Karpas-422 (cell line): ENCODE measurements at regions not wholly inside any gene's neighbourhood (a gene's known extent, or its start where the extent isn't known, plus 50 kb on each side); places are given as distances from the start of the nearest gene placed in this dataset.

ENCODE experiments used
- DNase-seq: peaks from one replicate; pipeline ENCODE4 v3.0.0-alpha.2; 2015
- H2AFZ ChIP-seq: fragments of 200-600 bp; sonication (generic); 2 replicates; pipeline ENCODE4 v1.6.1; 2014; ENCODE audit warnings: antibody characterized with exemption, low read length, mixed read lengths
- H3K27ac ChIP-seq: fragments of 200-600 bp; sonication (generic); 2 replicates; pipeline ENCODE4 v1.5.1; 2014; ENCODE audit warnings: mild to moderate bottlenecking, low read length, moderate library complexity
- H3K27me3 ChIP-seq: fragments of 200-600 bp; sonication (generic); 2 replicates; pipeline ENCODE4 v1.6.1; 2014; ENCODE audit warnings: low read length, mixed read lengths
- H3K36me3 ChIP-seq: fragments of 200-600 bp; sonication (generic); 2 replicates; pipeline ENCODE4 v1.6.1; 2014; ENCODE audit warnings: low read length, mixed read lengths; ENCODE audit not compliant: insufficient read depth
- H3K4me1 ChIP-seq: fragments of 200-600 bp; sonication (generic); 2 replicates; pipeline ENCODE4 v1.6.1; 2014; ENCODE audit warnings: mild to moderate bottlenecking, low read length, mixed read lengths
- H3K4me2 ChIP-seq: fragments of 200-600 bp; sonication (generic); 2 replicates; pipeline ENCODE4 v1.6.1; 2014; ENCODE audit warnings: low read length, low read depth, mild to moderate bottlenecking; ENCODE audit not compliant: poor library complexity, severe bottlenecking
- H3K4me3 ChIP-seq: fragments of 200-600 bp; sonication (generic); 2 replicates; pipeline ENCODE4 v1.5.1; 2014; ENCODE audit warnings: mild to moderate bottlenecking, antibody characterized with exemption, low read length, mixed read lengths
- H3K79me2 ChIP-seq: fragments of 200-600 bp; sonication (generic); 2 replicates; pipeline ENCODE4 v1.6.1; 2014; ENCODE audit warnings: mild to moderate bottlenecking, low read length, mixed read lengths
- H3K9ac ChIP-seq: fragments of 200-600 bp; sonication (generic); 2 replicates; pipeline ENCODE4 v1.6.0; 2014; ENCODE audit warnings: low read length
- H3K9me2 ChIP-seq: fragments of 200-600 bp; sonication (generic), shearing (Covaris generic); replicated peaks from 2 replicates; pipeline ENCODE4 v1.6.0; 2014; ENCODE audit warnings: mild to moderate bottlenecking, low read length, moderate library complexity; ENCODE audit not compliant: insufficient read depth
- H3K9me3 ChIP-seq: fragments of 300-700, 200-600 bp; sonication (generic); 2 replicates; pipeline ENCODE4 v1.6.1; 2014; ENCODE audit warnings: low read length, mixed read lengths
- H4K20me1 ChIP-seq: fragments of 200-600 bp; sonication (generic); 2 replicates; pipeline ENCODE4 v1.6.1; 2014; ENCODE audit warnings: mild to moderate bottlenecking, antibody characterized with exemption, low read length, low read depth; ENCODE audit not compliant: insufficient read depth

- Histone ChIP-seq H3K9me2 (no peaks in the 10 kb centered on the region), H3K79me2 (no peaks in the 10 kb centered on the region), H3K9me3 (no peaks in the 10 kb centered on the region)
Measured at GRCh38 chr6:98215531-98215930, 618.8 kb upstream of the POU3F2 start.

GRCh38 chr6:98230250-98230649, 604.1 kb upstream of the POU3F2 start:
- no peak overlapping the region for H3K9ac ChIP-seq
- H3K4me1 ChIP-seq: no peaks in the 10 kb centered on the region
- no peaks in the 10 kb centered on the region for H3K9me2 ChIP-seq
- H3K4me2 ChIP-seq: no peak overlapping the region
- no peaks in the 10 kb centered on the region for H3K36me3 ChIP-seq
- no peaks in the 10 kb centered on the region for H3K27me3 ChIP-seq
- H3K79me2 ChIP-seq: no peaks in the 10 kb centered on the region
- no peak overlapping the region for H3K4me3 ChIP-seq
- no peak overlapping the region for H2AFZ ChIP-seq
- H3K9me3 ChIP-seq: no peaks in the 10 kb centered on the region
- H3K27ac ChIP-seq: no peak overlapping the region
- no peak for DNase-seq
- no peaks in the 10 kb centered on the region for H4K20me1 ChIP-seq

More at GRCh38 chr6:98215531-98215930, 618.8 kb upstream of the POU3F2 start:
- no peaks in the 10 kb centered on the region for H3K27me3 ChIP-seq
- no peak overlapping the region for H3K4me2 ChIP-seq
- no peak overlapping the region for H2AFZ ChIP-seq
- no peak overlapping the region for H3K4me3 ChIP-seq
- H3K36me3 ChIP-seq: no peaks in the 10 kb centered on the region
- H3K9ac ChIP-seq: no peak overlapping the region
- no peak for DNase-seq
- H3K4me1 ChIP-seq: no peaks in the 10 kb centered on the region
- H3K27ac ChIP-seq: no peak overlapping the region
- H4K20me1 ChIP-seq: no peaks in the 10 kb centered on the region

- no peaks in the 10 kb centered on the region for H3K79me2 ChIP-seq
- no peak overlapping the region for H2AFZ ChIP-seq
- no peak for DNase-seq
- H3K4me3 ChIP-seq: no peak overlapping the region
- no peaks in the 10 kb centered on the region for H3K9me3 ChIP-seq
- H3K36me3 ChIP-seq: no peaks in the 10 kb centered on the region
- no peaks in the 10 kb centered on the region for H3K9me2 ChIP-seq
- H3K4me2 ChIP-seq: no peak overlapping the region
- no peaks in the 10 kb centered on the region for H3K4me1 ChIP-seq
- no peaks in the 10 kb centered on the region for H4K20me1 ChIP-seq
- no peak overlapping the region for H3K27ac ChIP-seq
- H3K9ac ChIP-seq: no peak overlapping the region
- no peaks in the 10 kb centered on the region for H3K27me3 ChIP-seq
Measured at GRCh38 chr6:98239057-98239456, 595.3 kb upstream of the POU3F2 start.

GRCh38 chr6:98241630-98242029, 592.7 kb upstream of the POU3F2 start:
- no peaks in the 10 kb centered on the region for H3K9me2 ChIP-seq
- no peaks in the 10 kb centered on the region for H3K4me1 ChIP-seq
- no peaks in the 10 kb centered on the region for H3K79me2 ChIP-seq
- DNase-seq: no peak
- H4K20me1 ChIP-seq: no peaks in the 10 kb centered on the region
- H3K9ac ChIP-seq: no peak overlapping the region
- no peaks in the 10 kb centered on the region for H3K36me3 ChIP-seq
- H3K9me3 ChIP-seq: no peaks in the 10 kb centered on the region
- no peaks in the 10 kb centered on the region for H3K27me3 ChIP-seq
- no peak overlapping the region for H3K4me3 ChIP-seq
- no peak overlapping the region for H3K27ac ChIP-seq
- no peak overlapping the region for H3K4me2 ChIP-seq
- no peak overlapping the region for H2AFZ ChIP-seq

- H3K9me3 ChIP-seq: no peaks in the 10 kb centered on the region
- no peaks in the 10 kb centered on the region for H4K20me1 ChIP-seq
- no peaks in the 10 kb centered on the region for H3K27me3 ChIP-seq
- H3K27ac ChIP-seq: no peak overlapping the region
- H3K4me2 ChIP-seq: no peak overlapping the region
- H3K9me2 ChIP-seq: no peaks in the 10 kb centered on the region
- DNase-seq: no peak
- H3K4me3 ChIP-seq: no peak overlapping the region
- no peak overlapping the region for H3K9ac ChIP-seq
- no peaks in the 10 kb centered on the region for H3K36me3 ChIP-seq
- H3K4me1 ChIP-seq: no peaks in the 10 kb centered on the region
- H2AFZ ChIP-seq: no peak overlapping the region
- H3K79me2 ChIP-seq: no peaks in the 10 kb centered on the region
Measured at GRCh38 chr6:98254624-98255023, 579.8 kb upstream of the POU3F2 start.

- Histone ChIP-seq H2AFZ (no peak overlapping the region), H3K9me2 (no peaks in the 10 kb centered on the region), H3K4me1 (no peaks in the 10 kb centered on the region), H3K27ac (no peak overlapping the region), H3K27me3 (no peaks in the 10 kb centered on the region), H3K9ac (no peak overlapping the region), H3K79me2 (no peaks in the 10 kb centered on the region), H4K20me1 (no peaks in the 10 kb centered on the region), H3K4me2 (no peak overlapping the region), H3K4me3 (no peak overlapping the region), H3K36me3 (no peaks in the 10 kb centered on the region), H3K9me3 (no peaks in the 10 kb centered on the region)
- DNase-seq: no peak
Measured at GRCh38 chr6:98260382-98260781, 574.0 kb upstream of the POU3F2 start.

DNA sequence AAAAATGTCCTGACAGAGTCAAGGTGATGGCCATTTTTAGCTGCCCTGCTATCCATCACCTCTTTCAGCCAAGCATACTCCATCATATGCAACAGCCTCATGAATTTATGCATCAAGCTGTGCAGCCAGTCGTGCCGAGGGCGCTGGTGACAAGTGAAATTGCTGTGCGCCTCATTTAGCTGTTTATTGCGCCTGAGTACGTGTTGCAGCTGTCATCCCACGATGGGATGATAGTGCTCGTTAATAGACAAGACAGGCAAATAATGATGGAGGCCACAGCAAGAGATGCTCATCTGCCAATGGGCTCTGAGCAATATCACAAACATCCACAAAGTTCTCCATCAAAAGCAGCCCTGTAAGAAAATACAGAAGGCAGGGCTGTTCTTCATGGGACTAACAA, 562.3 kb upstream of the POU3F2 start:
- H3K9ac ChIP-seq: no peak overlapping the region
- no peaks in the 10 kb centered on the region for H3K9me2 ChIP-seq
- H2AFZ ChIP-seq: no peak overlapping the region
- H3K9me3 ChIP-seq: no peaks in the 10 kb centered on the region
- H3K36me3 ChIP-seq: no peaks in the 10 kb centered on the region
- no peak overlapping the region for H3K4me2 ChIP-seq
- no peaks in the 10 kb centered on the region for H4K20me1 ChIP-seq
- no peaks in the 10 kb centered on the region for H3K4me1 ChIP-seq
- H3K4me3 ChIP-seq: no peak overlapping the region
- DNase-seq: no peak
- H3K79me2 ChIP-seq: no peaks in the 10 kb centered on the region
- no peaks in the 10 kb centered on the region for H3K27me3 ChIP-seq
- no peak overlapping the region for H3K27ac ChIP-seq

- H3K36me3 ChIP-seq: no peaks in the 10 kb centered on the region
- DNase-seq: no peak
- no peak overlapping the region for H3K9ac ChIP-seq
- no peaks in the 10 kb centered on the region for H3K27me3 ChIP-seq
- no peak overlapping the region for H3K4me2 ChIP-seq
- no peaks in the 10 kb centered on the region for H3K9me2 ChIP-seq
- H3K79me2 ChIP-seq: no peaks in the 10 kb centered on the region
- no peaks in the 10 kb centered on the region for H4K20me1 ChIP-seq
- no peaks in the 10 kb centered on the region for H3K9me3 ChIP-seq
- no peaks in the 10 kb centered on the region for H3K4me1 ChIP-seq
- H2AFZ ChIP-seq: no peak overlapping the region
- H3K27ac ChIP-seq: no peak overlapping the region
- H3K4me3 ChIP-seq: no peak overlapping the region
Measured at GRCh38 chr6:98274691-98275090, 559.7 kb upstream of the POU3F2 start.

DNA sequence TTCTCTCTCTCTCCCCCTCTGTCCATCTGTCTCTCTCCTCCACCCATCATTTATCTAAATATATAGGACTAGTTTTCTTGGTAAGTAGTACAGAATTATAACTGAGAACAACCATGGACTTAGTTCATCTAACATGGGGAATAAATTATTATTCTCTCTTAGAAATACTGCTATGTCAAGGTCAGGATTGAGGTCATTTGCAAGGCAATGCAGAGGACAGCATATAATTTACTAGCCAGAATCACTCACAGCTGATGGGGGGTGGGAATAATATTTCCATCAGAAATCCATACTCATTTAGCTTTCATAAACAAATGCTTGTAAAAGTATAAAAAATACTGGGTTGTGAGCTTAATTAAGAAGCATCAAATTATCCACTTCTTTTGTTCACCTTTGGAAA, 553.9 kb upstream of the POU3F2 start:
- Histone ChIP-seq H3K4me2 (no peak overlapping the region), H3K9ac (no peak overlapping the region), H3K9me3 (no peaks in the 10 kb centered on the region), H3K36me3 (no peaks in the 10 kb centered on the region), H3K4me1 (no peaks in the 10 kb centered on the region), H3K79me2 (no peaks in the 10 kb centered on the region), H3K9me2 (0 out of 2 replicates have a peak, but pooled peaks cover 3% of the 10 kb centered on the region), H4K20me1 (no peaks in the 10 kb centered on the region), H3K27me3 (no peaks in the 10 kb centered on the region), H3K4me3 (no peak overlapping the region), H2AFZ (no peak overlapping the region), H3K27ac (no peak overlapping the region)
- no peak for DNase-seq
